ENCODE measurements at regions not wholly inside any gene's neighbourhood (a gene's known extent, or its start where the extent isn't known, plus 50 kb on each side); places are given as distances from the start of the nearest gene placed in this dataset.

- H3K27ac ChIP-seq (ENCODE audit: low read length): no peak overlapping the region
- H3K27me3 ChIP-seq (ENCODE audit: control insufficient read depth, insufficient read depth, low read length): peaks cover 7% of the 10 kb centered on the region
- intact Hi-C loops (cut with micrococcal nuclease; ENCODE audit: unreplicated experiment) (no loop called here), in situ Hi-C loops (cut with HindIII; ENCODE audit: low pct_unique_long_range_greater_than_20kb, low sequenced_read_pairs) (no loop called here)
- CTCF ChIA-PET: no interaction called here
- DNase-seq (ENCODE audit: low read depth, low spot score) (no peak), ATAC-seq (no peak)
- no peaks in the 10 kb centered on the region for H3K36me3 ChIP-seq (ENCODE audit: control insufficient read depth, insufficient read depth, low read length)
- no TSS peak for BruUV-seq (replicated peaks)
- no peak for TF ChIP-seq TCF7L2 (IDR thresholded peaks at IDR 0.05; ENCODE audit: low read depth, low read length)
- TF ChIP-seq REST (IDR thresholded peaks at IDR 0.05; ENCODE audit: insufficient read depth in 1 of 2, low read depth in 2 of 2, low read length in 1 of 2): no peak
- no peak for TF ChIP-seq POLR2AphosphoS5 (IDR thresholded peaks at IDR 0.05; ENCODE audit: low read depth, low read length)
- no peak for TF ChIP-seq CTCF (IDR thresholded peaks at IDR 0.05)
- no peak for TF ChIP-seq SIN3A (IDR thresholded peaks at IDR 0.05; ENCODE audit: borderline replicate concordance, insufficient read depth, low read depth, low read length)
- POLR2A ChIA-PET: no interaction called here
- no peak overlapping the region for H3K4me3 ChIP-seq (ENCODE audit: low read depth in 2 of 2, low read length in 2 of 2)
- H3K4me1 ChIP-seq (ENCODE audit: control insufficient read depth, insufficient read depth, low read length): no peaks in the 10 kb centered on the region
- H3K9me3 ChIP-seq (ENCODE audit: control insufficient read depth, insufficient read depth, low read depth, low read length): no peaks in the 10 kb centered on the region
These were observed 68.1 kb upstream of the ATP2C1 start for GRCh38 chr3:130825762-130826299.

GRCh38 chr3:130826516-130827182 lies 67.2 kb upstream of the ATP2C1 start:
- ATAC-seq (no peak), DNase-seq (ENCODE audit: low read depth, low spot score) (no peak)
- no peak overlapping the region for H3K4me3 ChIP-seq (ENCODE audit: low read depth in 2 of 2, low read length in 2 of 2)
- H3K9me3 ChIP-seq (ENCODE audit: control insufficient read depth, insufficient read depth, low read depth, low read length): no peaks in the 10 kb centered on the region
- H3K27me3 ChIP-seq (ENCODE audit: control insufficient read depth, insufficient read depth, low read length): peaks cover 13% of the 10 kb centered on the region
- no peaks in the 10 kb centered on the region for H3K36me3 ChIP-seq (ENCODE audit: control insufficient read depth, insufficient read depth, low read length)
- no TSS peak for BruUV-seq (replicated peaks)
- intact Hi-C loops (cut with micrococcal nuclease; ENCODE audit: unreplicated experiment) (no loop called here), in situ Hi-C loops (cut with HindIII; ENCODE audit: low pct_unique_long_range_greater_than_20kb, low sequenced_read_pairs) (no loop called here)
- ChIA-PET CTCF (no interaction called here), POLR2A (no interaction called here)
- TF ChIP-seq TCF7L2 (IDR thresholded peaks at IDR 0.05; ENCODE audit: low read depth, low read length) (no peak), POLR2AphosphoS5 (IDR thresholded peaks at IDR 0.05; ENCODE audit: low read depth, low read length) (no peak), SIN3A (IDR thresholded peaks at IDR 0.05; ENCODE audit: borderline replicate concordance, insufficient read depth, low read depth, low read length) (no peak), CTCF (IDR thresholded peaks at IDR 0.05) (no peak), REST (IDR thresholded peaks at IDR 0.05; ENCODE audit: insufficient read depth in 1 of 2, low read depth in 2 of 2, low read length in 1 of 2) (no peak)
- no peak overlapping the region for H3K27ac ChIP-seq (ENCODE audit: low read length)
- no peaks in the 10 kb centered on the region for H3K4me1 ChIP-seq (ENCODE audit: control insufficient read depth, insufficient read depth, low read length)

Data from Panc1 (cell line).